ENCODE measurements at regions not wholly inside any gene's neighbourhood (a gene's known extent, or its start where the extent isn't known, plus 50 kb on each side); places are given as distances from the start of the nearest gene placed in this dataset.

- Histone ChIP-seq H4K20me1 (ENCODE audit: insufficient read depth) (no peaks in the 10 kb centered on the region), H3K36me3 (ENCODE audit: insufficient read depth, low read length) (no peaks in the 10 kb centered on the region), H3K4me2 (ENCODE audit: low read length) (no peak overlapping the region), H3K27me3 (ENCODE audit: insufficient read depth, low read depth, low read length) (no peaks in the 10 kb centered on the region), H3K9me2 (ENCODE audit: insufficient read depth, low read length) (no peaks in the 10 kb centered on the region), H3F3A (ENCODE audit: insufficient read depth, low read length, poor library complexity, severe bottlenecking) (no peaks in the 10 kb centered on the region), H3K4me3 (ENCODE audit: low read length) (no peak overlapping the region), H2AFZ (ENCODE audit: low read depth, low read length) (no peak overlapping the region), H3K9ac (ENCODE audit: low read length) (no peak overlapping the region), H3K79me2 (replicated peaks; ENCODE audit: insufficient read depth, low read length) (no peaks in the 10 kb centered on the region), H3K27ac (ENCODE audit: low read length) (no peak overlapping the region), H3K9me3 (ENCODE audit: low read length) (no peaks in the 10 kb centered on the region)
- TF ChIP-seq SMC3 (conservative IDR thresholded peaks at IDR 0.05; ENCODE audit: poor library complexity) (no peak), REST (IDR thresholded peaks at IDR 0.05; ENCODE audit: borderline replicate concordance) (no peak), MXI1 (conservative IDR thresholded peaks at IDR 0.05; ENCODE audit: poor library complexity, severe bottlenecking) (no peak), CTCF (IDR thresholded peaks at IDR 0.05; ENCODE audit: poor library complexity, severe bottlenecking) (no peak), RAD21 (conservative IDR thresholded peaks at IDR 0.05) (no peak), TAF1 (IDR thresholded peaks at IDR 0.05; ENCODE audit: low read depth) (no peak), EP300 (conservative IDR thresholded peaks at IDR 0.05; ENCODE audit: poor library complexity, severe bottlenecking) (no peak), EZH2 (IDR thresholded peaks at IDR 0.05; ENCODE audit: borderline replicate concordance, insufficient read depth, low read length, poor library complexity, severe bottlenecking) (no peak), POLR2AphosphoS5 (IDR thresholded peaks at IDR 0.05) (no peak)
These were observed 431.3 kb downstream of the HS3ST3B1 start for GRCh38 chr17:14732211-14732610.

- Histone ChIP-seq H3K27me3 (ENCODE audit: insufficient read depth, low read depth, low read length) (no peaks in the 10 kb centered on the region), H3K9me3 (ENCODE audit: low read length) (no peaks in the 10 kb centered on the region), H4K20me1 (ENCODE audit: insufficient read depth) (no peaks in the 10 kb centered on the region), H3K4me3 (ENCODE audit: low read length) (no peak overlapping the region), H3K9ac (ENCODE audit: low read length) (no peak overlapping the region), H3K9me2 (ENCODE audit: insufficient read depth, low read length) (no peaks in the 10 kb centered on the region), H3F3A (ENCODE audit: insufficient read depth, low read length, poor library complexity, severe bottlenecking) (no peaks in the 10 kb centered on the region), H2AFZ (ENCODE audit: low read depth, low read length) (no peak overlapping the region), H3K79me2 (replicated peaks; ENCODE audit: insufficient read depth, low read length) (no peaks in the 10 kb centered on the region), H3K36me3 (ENCODE audit: insufficient read depth, low read length) (no peaks in the 10 kb centered on the region), H3K4me2 (ENCODE audit: low read length) (no peak overlapping the region), H3K27ac (ENCODE audit: low read length) (no peak overlapping the region)
- TF ChIP-seq POLR2AphosphoS5 (IDR thresholded peaks at IDR 0.05) (no peak), SMC3 (conservative IDR thresholded peaks at IDR 0.05; ENCODE audit: poor library complexity) (no peak), EP300 (conservative IDR thresholded peaks at IDR 0.05; ENCODE audit: poor library complexity, severe bottlenecking) (no peak), RAD21 (conservative IDR thresholded peaks at IDR 0.05) (no peak), TAF1 (IDR thresholded peaks at IDR 0.05; ENCODE audit: low read depth) (no peak), REST (IDR thresholded peaks at IDR 0.05; ENCODE audit: borderline replicate concordance) (no peak), CTCF (IDR thresholded peaks at IDR 0.05; ENCODE audit: poor library complexity, severe bottlenecking) (no peak)
These were observed 430.7 kb downstream of the HS3ST3B1 start for GRCh38 chr17:14731591-14731990.

Data from neural cell (in vitro differentiated cells).